ENCODE measurements at regions not wholly inside any gene's neighbourhood (a gene's known extent, or its start where the extent isn't known, plus 50 kb on each side); places are given as distances from the start of the nearest gene placed in this dataset.

DNA sequence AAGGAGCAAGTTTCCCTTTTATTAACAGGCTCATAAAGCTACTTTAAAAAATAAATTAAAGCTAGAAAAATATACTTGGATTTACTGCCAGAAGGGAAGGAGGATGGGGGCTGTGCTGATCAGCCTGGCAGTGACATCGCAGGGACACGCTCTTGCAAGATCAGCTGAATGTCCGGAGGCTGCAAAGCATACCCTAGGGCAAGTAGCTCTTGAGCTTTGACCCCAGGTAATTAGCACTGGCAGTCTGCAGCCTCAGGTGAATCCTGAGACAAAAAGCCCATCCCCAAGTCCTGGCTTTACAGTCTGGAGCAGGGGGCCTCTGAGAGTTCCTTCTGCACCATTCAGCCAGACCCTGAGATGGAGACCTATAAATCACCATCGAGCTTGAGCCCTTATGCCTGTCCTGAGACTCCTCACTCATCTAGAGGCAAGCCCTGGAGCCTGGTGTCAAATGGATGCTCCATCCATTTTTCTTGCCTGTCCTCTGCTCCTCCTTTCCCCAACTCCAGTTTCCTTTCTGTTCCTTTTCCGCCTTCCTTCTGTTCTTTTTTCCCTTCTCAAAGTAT lies 131.7 kb downstream of the TMEM114 start:
- Histone ChIP-seq H3K9ac (ENCODE audit: extremely low read depth, low read length, poor library complexity, severe bottlenecking) (no peak overlapping the region), H3K4me3 (ENCODE audit: low read length) (no peak overlapping the region), H3K27me3 (ENCODE audit: control insufficient read depth, insufficient read depth, low read length, poor library complexity, severe bottlenecking) (peaks cover 89% of the 10 kb centered on the region), H3K36me3 (ENCODE audit: control insufficient read depth, insufficient read depth, low read length) (no peaks in the 10 kb centered on the region), H3K4me1 (ENCODE audit: control insufficient read depth, insufficient read depth, low read length) (peaks cover 3% of the 10 kb centered on the region), H3K9me3 (ENCODE audit: control insufficient read depth, low read length) (no peaks in the 10 kb centered on the region), H3K27ac (ENCODE audit: low read depth, low read length) (no peak overlapping the region)
- Mint-ChIP-seq H3K36me3 (ENCODE audit: low read depth) (no peaks in the 10 kb centered on the region), H3K9me3 (peaks cover 8% of the 10 kb centered on the region), H3K27me3 (ENCODE audit: insufficient read depth) (peaks cover 87% of the 10 kb centered on the region), H3K27ac (no peak overlapping the region), H3K4me3 (no peak overlapping the region), H3K4me1 (peaks cover 10% of the 10 kb centered on the region)
- TF ChIP-seq, protein P1, sequence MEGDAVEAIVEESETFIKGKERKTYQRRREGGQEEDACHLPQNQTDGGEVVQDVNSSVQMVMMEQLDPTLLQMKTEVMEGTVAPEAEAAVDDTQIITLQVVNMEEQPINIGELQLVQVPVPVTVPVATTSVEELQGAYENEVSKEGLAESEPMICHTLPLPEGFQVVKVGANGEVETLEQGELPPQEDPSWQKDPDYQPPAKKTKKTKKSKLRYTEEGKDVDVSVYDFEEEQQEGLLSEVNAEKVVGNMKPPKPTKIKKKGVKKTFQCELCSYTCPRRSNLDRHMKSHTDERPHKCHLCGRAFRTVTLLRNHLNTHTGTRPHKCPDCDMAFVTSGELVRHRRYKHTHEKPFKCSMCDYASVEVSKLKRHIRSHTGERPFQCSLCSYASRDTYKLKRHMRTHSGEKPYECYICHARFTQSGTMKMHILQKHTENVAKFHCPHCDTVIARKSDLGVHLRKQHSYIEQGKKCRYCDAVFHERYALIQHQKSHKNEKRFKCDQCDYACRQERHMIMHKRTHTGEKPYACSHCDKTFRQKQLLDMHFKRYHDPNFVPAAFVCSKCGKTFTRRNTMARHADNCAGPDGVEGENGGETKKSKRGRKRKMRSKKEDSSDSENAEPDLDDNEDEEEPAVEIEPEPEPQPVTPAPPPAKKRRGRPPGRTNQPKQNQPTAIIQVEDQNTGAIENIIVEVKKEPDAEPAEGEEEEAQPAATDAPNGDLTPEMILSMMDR (conservative IDR thresholded peaks at IDR 0.05), result no peak
- WGBS, 2 experiments (ENCODE audit: insufficient coverage in 1 of 2, insufficient read length in 1 of 2), result 92 to 100% methylated on average over 5 of the region's 5 CpGs
- no peak for DNase-seq

DNA sequence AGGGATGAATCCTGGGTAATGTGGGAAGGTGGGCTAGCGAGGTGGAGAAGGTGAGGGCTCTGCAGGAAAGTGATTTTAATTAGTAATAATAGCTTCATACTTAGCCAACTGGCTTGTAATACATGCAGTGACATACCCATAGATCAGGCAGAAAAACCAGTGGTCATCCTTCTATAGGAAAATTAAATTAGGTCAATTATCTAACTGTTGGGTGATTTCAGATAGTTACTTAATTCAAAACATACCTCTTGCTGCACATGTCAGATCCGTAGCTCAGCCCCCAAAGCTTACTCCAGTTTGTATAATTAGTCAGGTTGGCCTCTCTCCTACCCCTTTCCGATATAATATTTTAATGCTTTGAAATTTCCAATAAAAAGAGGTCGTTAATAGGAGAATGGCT lies 137.0 kb downstream of the TMEM114 start:
- H3K9me3 ChIP-seq (ENCODE audit: control insufficient read depth, low read length), result no peaks in the 10 kb centered on the region
- WGBS, 2 experiments (ENCODE audit: insufficient coverage in 1 of 2, insufficient read length in 1 of 2), result 87 to 94% methylated on average over 3 to 4 of the region's 4 CpGs
- H3K27ac ChIP-seq (ENCODE audit: low read depth, low read length), result no peak overlapping the region
- Mint-ChIP-seq H3K27ac (no peak overlapping the region), H3K27me3 (ENCODE audit: insufficient read depth) (peaks cover 59% of the 10 kb centered on the region), H3K4me3 (no peak overlapping the region), H3K4me1 (peaks cover 6% of the 10 kb centered on the region), H3K9me3 (peaks cover 8% of the 10 kb centered on the region), H3K36me3 (ENCODE audit: low read depth) (no peaks in the 10 kb centered on the region)
- H3K36me3 ChIP-seq (ENCODE audit: control insufficient read depth, insufficient read depth, low read length), result no peaks in the 10 kb centered on the region
- TF ChIP-seq, protein P1 (conservative IDR thresholded peaks at IDR 0.05), result no peak
- DNase-seq, result no peak
- no peak overlapping the region for H3K4me3 ChIP-seq (ENCODE audit: low read length)
- H3K27me3 ChIP-seq (ENCODE audit: control insufficient read depth, insufficient read depth, low read length, poor library complexity, severe bottlenecking), result peaks cover 63% of the 10 kb centered on the region
- H3K9ac ChIP-seq (ENCODE audit: extremely low read depth, low read length, poor library complexity, severe bottlenecking), result no peak overlapping the region
- no peaks in the 10 kb centered on the region for H3K4me1 ChIP-seq (ENCODE audit: control insufficient read depth, insufficient read depth, low read length)

DNA sequence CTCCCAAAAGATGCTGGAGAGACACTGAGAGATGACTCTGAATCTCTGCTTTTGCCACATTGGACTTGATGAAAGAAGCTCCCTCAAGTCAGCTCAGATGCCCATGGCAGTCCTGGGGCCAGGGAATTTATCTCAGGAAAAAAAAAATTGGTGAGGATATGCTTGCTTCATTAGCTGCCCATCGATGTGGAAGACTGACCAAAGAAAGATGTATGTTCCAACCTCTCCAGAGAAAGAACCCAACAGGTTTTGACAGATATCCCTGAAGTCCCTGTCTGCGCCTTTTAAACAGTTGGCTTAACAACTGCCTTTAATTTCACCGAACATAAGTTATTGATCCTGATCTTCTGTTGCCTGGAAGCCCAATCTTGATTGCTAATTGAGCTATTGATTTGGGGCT lies 137.4 kb downstream of the TMEM114 start:
- no peak overlapping the region for H3K4me3 ChIP-seq (ENCODE audit: low read length)
- no peak overlapping the region for H3K4me3 Mint-ChIP-seq
- no peaks in the 10 kb centered on the region for H3K36me3 ChIP-seq (ENCODE audit: control insufficient read depth, insufficient read depth, low read length)
- no peak overlapping the region for H3K27ac ChIP-seq (ENCODE audit: low read depth, low read length)
- no peaks in the 10 kb centered on the region for H3K36me3 Mint-ChIP-seq (ENCODE audit: low read depth)
- no peaks in the 10 kb centered on the region for H3K9me3 ChIP-seq (ENCODE audit: control insufficient read depth, low read length)
- H3K27me3 ChIP-seq (ENCODE audit: control insufficient read depth, insufficient read depth, low read length, poor library complexity, severe bottlenecking), result peaks cover 60% of the 10 kb centered on the region
- H3K9me3 Mint-ChIP-seq, result peaks cover 8% of the 10 kb centered on the region
- H3K27ac Mint-ChIP-seq, result no peak overlapping the region
- peaks cover 57% of the 10 kb centered on the region for H3K27me3 Mint-ChIP-seq (ENCODE audit: insufficient read depth)
- peaks cover 3% of the 10 kb centered on the region for H3K4me1 Mint-ChIP-seq
- TF ChIP-seq, protein P1 (conservative IDR thresholded peaks at IDR 0.05), result no peak
- no peak overlapping the region for H3K9ac ChIP-seq (ENCODE audit: extremely low read depth, low read length, poor library complexity, severe bottlenecking)
- 78 to 80% methylated on average over 2 to 3 of the region's 3 CpGs for WGBS, 2 experiments (ENCODE audit: insufficient coverage in 1 of 2, insufficient read length in 1 of 2)
- no peaks in the 10 kb centered on the region for H3K4me1 ChIP-seq (ENCODE audit: control insufficient read depth, insufficient read depth, low read length)
- no peak for DNase-seq

All from endodermal cell (in vitro differentiated cells).